NCI-H526 (cell line): ENCODE measurements at regions not wholly inside any gene's neighbourhood (a gene's known extent, or its start where the extent isn't known, plus 50 kb on each side); places are given as distances from the start of the nearest gene placed in this dataset.

Experiments used
- DNase-seq, 2 experiments: peaks; one replicate each; lab custom pipeline; 2025; lab: John Stamatoyannopoulos, UW

DNA sequence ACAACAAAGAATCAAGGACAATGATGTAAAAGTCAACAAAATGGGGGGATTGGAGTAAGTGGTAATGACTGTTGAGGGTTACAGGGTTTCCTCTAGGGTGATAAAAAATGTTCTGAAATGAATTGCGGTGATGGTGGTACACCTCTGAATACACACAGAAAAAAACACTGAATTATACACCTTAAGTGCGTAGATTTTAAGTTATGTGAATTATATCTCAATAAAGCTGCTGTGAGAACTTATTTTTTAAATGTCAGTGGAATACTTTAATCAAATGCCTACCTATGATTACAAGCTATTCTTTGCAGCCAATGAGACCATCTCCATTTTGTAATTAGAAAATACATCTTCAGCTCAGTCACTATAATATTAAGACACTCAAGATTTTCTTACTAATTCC lies 53.5 kb downstream of the ZNF608 start:
- DNase-seq, result no peak

DNA sequence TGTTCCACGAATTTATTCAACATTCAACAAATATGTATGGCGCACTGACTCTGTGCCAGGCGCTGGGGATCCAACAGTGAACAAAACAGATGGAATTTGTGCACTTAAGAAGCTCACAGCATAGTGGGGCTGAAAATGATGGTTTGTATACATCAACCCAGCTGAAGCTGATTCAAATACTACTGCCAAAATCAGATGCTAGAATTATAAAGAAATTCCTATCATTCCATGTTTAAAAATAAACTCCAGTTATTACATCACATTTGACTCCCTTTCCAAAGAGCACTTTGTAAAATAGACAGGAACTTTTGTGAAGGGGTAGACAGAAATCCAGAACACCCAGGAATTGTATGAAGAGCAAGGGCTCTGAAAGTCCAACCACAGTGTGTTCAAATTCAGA lies 54.1 kb downstream of the ZNF608 start:
- DNase-seq, result no peak

GRCh38 chr5:124689653-124690052 lies 56.8 kb downstream of the ZNF608 start:
- DNase-seq, result no peak

DNA sequence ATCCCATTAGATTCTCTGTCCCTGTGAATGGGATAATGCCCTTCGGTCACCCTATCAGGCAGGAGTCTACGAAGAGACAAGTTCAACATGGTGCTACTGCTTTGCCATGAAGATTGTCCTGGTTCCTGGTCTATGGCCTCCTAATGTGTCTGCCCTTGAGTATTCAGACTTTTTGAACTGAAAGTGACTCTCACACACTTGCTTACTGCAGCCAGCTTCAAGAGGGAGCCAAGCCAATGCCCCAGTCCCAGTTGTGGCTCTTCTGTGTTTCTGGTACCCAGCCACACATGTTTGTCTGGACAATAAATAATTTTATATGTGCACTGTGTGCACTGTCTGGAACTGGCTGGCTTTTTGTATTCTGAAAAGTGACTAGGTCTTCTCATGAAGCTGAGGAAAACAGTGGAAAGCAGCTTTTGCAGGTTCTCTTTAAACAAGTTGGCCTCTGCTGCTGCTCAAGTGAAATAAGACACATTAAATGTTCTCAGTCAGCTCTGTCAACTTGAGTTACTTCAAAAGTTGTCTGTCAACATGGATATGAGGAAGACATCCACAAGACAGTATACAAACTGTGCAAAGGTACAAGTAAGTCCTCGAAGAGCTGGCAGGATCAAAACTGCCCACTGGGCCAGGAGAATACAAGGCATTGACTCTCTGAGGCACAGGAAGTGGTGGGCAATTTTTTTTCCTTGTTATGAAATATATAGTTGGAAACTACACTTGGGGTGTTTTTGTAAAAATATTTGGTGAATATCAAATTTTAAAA lies 60.0 kb downstream of the ZNF608 start:
- DNase-seq, result no peak

DNA sequence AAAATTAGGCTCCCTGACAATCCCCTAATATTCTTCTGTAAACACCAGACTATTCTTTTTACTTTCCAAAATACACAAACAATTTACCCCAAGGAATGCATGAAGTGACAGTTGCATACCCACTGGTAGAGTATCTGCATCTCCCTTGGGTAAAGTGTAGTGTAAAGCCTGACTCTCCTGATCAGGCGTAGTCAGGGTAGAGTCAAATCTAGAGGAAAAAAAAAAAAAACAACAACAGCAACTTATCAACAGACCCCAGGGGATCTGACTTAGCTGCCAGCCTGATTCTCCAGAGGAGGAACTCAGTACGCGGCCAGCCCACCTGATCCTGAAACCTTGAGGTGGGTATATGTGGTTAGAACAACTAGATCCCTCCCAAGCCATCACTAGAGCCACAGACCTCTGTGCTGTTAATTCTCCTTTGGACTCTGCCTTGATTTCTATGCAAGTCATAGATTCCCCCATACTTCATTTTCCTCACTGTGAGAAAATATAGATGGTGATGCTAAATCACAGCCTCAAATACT lies 61.0 kb downstream of the ZNF608 start:
- DNase-seq, result no peak

DNA sequence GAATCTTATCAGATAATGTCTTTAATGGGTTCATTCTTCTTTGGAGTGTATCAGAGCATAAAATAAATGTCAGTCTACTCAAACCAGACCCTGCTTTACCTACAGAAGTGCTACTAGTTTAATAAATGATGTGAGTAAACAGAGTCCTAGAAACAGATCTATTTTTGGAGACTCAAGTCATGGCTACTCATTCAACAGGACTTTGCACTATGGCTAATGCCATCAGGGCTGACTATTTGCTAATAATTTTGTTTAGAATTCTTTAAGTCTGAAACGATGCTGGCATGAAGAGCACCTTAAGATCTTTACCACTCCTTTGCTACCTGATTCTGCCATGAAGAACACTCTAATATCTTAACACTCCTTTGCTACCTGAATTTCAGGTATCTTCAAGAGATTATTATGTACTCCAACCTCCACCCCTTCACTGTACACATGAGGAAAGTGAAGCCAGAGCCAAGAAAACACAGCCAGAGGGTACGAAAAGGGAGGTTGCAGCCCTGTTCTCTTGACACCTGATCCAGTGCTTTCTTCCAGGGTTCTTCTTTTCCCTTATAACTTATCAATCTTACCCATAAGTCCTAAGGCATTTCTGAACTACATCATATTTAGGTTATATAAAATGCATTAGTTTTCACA lies 62.4 kb downstream of the ZNF608 start:
- DNase-seq, result no peak

GRCh38 chr5:124679578-124680199 lies 66.8 kb downstream of the ZNF608 start:
- DNase-seq, result no peak

DNA sequence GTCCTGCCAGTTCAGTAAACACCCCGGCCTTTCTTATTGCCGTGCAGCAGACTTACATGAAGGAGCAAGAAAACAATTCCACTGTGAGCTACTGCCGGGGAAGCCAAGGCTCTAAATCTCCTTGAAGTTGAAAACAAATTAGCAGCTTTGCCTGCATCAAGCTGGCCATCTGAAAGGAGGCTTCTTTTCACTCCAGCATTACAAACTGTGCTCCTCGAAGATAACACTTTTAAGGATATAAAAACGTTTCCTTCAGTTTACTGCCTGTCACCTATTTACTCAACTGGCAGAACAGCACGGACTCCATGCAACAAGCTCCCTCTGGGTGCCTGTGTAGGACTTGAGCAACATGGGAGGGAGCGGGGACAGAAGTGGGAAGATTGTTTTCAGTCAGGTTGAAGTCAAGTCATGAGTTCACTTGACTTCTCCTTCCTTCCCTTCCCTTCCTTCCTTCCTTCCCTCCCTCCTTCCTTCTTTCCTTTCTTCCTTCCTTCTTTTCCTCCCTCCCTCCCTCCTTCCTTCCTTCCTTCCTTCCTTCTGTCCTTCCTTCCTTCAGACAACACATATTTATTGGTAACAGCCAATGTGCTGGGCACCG lies 67.4 kb downstream of the ZNF608 start:
- DNase-seq, result no peak

DNA sequence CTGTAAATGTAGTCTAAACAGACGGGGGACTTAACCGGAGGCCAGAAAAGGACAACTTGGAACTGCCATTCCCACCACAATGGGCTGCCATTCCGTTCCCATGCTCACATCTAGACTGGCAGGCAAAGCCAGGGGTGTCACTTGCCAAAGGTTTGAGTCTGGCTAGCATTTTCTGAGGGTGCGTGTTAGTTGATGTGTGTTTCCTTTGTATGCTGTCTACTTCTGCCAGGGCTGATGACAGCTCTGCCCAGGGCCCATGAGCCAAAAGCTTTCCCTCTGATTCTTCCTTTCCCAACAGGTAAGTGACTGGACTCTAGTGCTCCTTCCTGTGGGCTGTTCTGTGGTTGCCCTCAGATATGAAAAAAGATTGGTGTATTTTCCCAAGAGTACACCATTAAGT lies 68.0 kb downstream of the ZNF608 start:
- no peak for DNase-seq

DNA sequence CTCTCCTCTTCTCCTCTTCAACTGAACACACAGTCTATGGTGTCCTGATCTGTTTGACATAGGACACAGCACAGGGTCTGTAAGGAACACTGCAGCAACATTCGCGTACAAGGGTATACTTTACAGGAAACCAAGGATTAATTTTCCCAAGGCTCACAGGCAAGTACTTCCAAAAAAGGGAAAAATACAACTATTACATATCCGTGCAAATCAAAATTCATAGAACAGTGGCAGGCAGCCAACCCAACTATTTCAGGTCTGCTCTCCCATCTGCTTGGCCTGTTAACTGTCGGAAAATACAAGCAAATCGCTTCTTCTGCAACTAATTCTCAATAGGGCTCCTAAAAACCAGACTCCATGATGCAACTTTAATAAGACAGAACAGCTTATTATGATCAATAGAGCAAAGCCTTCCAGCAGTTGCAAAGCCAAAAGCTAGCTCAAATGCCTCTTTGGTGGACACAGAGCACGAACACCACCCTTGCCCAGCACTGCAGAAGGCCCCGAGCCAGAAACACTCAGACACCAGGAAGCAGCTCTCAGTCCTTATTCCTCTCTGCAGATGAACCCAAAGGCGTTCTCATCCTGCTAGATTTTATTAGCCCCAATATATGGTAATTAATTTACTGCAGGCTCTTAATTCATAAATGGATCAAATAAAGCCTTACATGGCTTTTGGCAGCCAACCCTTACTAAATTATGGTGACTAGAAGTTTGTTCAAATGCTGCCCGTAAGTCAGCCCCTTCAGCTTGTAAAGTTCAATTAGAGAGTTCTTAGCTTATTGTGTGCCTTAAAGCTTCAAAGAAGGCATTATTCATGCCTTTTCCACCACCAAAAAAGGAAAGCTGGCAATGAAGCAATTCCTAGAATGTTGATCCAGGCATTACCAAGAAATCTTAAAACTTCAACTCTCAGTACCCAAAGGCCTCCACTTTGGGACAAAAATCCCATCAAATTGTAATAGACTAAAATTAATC lies 68.8 kb downstream of the ZNF608 start:
- no peak for DNase-seq

- DNase-seq, result no peak
These were observed 70.2 kb downstream of the ZNF608 start for GRCh38 chr5:124675931-124676846.

DNA sequence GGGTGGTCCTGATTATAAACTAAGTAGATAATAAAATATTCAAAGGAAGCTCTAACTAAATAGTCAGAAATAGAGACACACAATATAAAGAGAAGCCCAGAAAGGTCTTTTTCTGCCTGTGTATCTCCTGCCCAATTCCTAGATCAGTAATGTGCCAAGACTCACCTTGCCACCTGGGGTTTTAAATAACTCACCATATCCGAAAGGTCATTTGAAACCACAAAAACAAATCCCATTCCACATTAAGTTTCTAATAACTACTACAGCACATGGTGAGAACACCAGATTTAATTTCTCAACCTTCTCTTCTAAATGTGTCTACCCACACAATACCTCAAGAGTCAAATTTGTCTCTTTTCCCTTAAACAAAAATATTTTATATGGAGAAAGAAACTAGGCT lies 75.2 kb downstream of the ZNF608 start:
- DNase-seq, result peak in 1 of 2 experiments; percentile 17

DNA sequence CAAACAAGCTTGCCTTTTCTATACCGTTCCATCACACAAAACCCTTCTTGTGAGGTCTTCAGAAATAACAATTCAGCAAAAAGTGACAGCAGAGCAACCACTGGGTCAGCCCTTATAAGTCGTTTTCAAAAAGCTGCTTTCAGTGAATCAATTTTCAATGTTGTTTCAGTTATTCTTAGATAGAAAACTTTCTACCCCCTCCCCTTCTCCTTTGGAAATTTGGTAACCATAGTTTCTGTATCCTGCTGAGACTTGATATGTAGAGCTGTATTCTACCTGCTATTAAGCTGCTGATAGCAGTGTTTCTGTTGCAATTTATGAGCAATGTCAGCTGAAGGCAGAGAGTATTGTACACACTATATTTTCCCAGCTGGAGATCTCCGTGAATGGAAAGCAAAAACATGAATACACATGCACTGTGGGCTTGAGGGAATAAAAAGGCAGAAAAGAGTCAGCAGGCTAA lies 75.7 kb downstream of the ZNF608 start:
- DNase-seq, result peak in 1 of 2 experiments; percentile 45

DNA sequence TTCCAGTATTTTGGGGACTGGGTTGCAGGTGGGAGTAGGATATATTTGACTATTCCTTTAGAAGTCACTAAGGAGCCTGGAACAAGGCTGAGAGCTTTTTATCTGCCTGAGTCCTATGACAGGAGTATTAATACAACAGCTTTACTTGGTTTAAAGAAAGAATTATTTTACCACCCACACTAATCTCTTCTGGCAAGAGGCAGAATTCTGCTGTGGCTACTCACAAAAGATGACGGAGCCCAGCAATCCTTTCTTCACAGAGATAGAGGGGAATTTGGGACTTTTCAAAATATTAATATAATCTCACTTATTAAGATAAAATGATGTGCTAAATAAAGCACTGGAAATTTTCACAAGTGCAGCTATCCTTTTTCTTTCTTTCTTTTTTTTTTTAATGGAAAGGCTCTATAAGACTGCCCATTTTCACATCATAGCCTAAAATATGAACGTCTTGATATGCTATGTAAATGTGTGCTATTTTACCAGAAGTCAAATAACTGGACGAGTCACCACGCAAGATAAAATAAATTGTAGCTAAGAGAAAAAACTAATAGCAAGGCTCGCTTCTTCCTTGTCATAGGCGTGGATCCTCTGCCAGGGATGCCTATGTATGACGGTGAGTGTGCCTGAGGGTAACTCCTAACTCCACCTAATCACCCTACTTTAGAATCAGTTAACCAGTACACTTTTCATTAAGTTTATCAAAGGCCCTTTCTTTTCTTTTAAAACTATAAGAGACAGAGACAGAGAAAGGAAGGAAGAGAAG lies 76.3 kb downstream of the ZNF608 start:
- no peak for DNase-seq

DNA sequence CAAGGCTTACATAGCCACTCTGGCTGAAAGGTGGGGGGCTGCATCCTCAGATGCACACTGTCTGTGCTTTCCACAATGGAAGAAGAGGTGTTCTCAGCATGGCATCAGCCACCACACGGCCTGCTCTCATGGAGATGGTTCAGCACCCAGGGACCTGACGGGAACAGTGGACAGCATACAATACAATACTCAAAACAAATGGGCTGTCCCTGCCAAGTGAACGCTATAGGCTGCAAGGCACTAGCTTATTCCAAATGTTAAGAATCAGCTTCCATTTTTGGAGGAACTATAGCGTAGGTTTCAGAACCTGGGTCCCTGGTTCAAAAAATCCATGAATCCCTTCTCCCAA lies 77.2 kb downstream of the ZNF608 start:
- DNase-seq, result no peak

GRCh38 chr5:124668353-124669299 lies 77.8 kb downstream of the ZNF608 start:
- DNase-seq, result no peak

DNA sequence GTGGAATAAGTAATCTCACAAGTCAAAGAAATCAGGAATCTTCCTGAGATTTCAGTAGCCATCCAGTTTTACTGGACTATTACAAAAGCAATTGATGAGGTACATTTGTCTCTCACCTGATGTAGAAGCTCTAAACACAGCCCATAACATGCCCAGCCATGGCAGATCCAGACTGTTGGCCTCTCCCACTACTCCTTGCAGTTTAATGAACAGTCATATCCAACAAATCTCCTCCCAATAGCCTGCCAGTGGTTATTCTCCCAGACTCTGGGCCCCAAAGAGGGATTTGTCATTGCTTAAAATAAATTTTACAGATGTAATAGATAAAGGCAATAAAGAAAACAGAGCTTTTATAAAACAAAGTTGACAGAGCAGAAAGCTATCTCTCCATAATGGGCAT lies 80.8 kb downstream of the ZNF608 start:
- DNase-seq, result peak in 1 of 2 experiments; percentile 15

DNA sequence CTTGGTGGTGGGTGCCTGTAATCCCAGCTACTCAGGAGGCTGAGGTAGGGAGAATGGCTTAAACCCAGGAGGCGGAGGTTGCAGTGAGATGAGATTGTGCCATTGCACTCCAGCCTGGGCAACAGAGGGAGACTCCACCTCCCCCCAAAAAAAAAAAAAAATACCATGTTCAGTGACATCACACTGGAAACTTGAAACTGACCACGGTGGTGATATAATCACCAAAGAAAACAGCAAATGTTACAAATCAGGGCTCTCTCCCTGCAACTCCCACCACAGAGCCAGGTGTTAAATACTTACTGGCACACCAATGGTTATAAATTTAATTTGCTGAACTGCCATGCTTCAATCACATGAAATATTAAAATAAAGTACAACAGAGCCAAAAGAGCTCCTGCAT lies 81.4 kb downstream of the ZNF608 start:
- DNase-seq, result no peak
